HG02642 (cell line): ENCODE measurements at regions not wholly inside any gene's neighbourhood (a gene's known extent, or its start where the extent isn't known, plus 50 kb on each side); places are given as distances from the start of the nearest gene placed in this dataset.
"Not testable (repeated sequence)": the region's sequence is repeated elsewhere in the genome, so short reads cannot be mapped to it uniquely, and the experiment has no call there.

ENCODE experiments used
- ATAC-seq: cut with Tn5 transposase; IDR thresholded peaks from one replicate; pipeline ENCODE4 v1.9.1; 2021; ENCODE audit warnings: mild to moderate bottlenecking; ENCODE audit not compliant: unreplicated experiment, poor library complexity

DNA sequence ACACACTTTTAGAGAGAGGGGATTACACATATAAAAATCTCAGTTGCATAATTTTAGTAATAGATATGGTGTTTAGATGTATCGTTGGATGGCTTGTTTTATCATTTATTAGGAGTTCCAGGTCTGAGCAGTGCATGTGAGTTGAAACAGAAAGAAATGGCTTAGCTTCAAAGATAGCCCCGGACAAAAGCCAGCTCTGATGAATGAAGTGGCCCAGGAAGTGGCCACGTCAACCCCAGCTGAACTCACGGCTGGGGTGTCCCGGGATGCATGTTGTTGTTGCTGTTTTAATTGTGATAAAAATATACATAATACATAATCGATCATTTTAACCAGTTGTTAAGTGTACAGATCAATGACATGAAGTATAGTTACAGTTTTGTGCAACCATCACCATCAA lies 1513.6 kb downstream of the BRD1 start:
- no peak for ATAC-seq

DNA sequence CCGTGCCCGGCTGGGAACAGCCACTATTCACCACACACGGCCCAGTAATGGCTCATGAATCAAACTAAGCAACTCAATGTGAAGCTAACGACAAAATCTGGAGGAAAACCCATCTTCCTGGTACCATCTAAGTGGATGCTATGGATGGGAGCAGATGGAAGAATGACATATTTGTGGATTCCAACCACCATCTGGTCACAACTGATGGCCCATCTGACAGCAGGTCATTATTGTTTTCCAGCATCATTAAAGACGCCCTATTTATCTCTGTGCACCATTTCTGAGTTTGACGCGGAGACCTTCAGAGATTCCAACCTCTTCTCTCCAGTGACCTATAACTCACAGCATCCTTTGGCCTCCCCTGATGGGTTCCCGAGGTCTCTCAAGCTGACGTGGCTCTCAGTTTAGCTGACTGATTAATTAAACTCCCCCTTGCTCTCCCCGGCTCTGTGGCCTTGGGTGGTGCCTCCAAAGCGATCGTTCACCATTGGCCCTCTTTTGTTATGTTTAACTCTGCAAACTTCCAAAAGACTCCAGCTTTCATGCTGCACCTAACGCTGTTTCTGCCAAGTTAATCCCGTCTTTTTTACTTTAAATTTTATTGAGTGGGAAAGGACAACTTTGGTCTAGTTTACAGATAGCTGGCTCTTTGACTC lies 1514.4 kb downstream of the BRD1 start:
- ATAC-seq = no peak

DNA sequence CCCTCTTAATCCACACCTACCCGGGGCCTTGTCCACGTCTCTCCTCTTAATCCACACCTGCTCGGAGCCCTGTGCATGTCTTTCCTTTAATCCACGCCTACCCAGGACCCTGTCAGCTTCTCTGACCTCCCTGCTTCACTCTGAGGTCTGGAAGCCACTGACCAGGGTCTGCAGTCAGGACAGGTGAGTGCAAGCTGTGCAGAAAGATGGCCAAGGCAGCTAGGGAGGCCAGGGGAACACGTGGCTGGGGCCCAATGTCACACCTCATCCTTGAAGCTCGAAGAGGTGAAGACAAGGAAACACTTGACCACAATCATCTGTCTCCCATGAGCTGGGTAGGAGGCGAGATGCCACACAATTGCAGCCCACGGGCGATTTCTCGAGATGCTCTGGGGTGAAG lies 1516.9 kb downstream of the BRD1 start:
- ATAC-seq = no peak

DNA sequence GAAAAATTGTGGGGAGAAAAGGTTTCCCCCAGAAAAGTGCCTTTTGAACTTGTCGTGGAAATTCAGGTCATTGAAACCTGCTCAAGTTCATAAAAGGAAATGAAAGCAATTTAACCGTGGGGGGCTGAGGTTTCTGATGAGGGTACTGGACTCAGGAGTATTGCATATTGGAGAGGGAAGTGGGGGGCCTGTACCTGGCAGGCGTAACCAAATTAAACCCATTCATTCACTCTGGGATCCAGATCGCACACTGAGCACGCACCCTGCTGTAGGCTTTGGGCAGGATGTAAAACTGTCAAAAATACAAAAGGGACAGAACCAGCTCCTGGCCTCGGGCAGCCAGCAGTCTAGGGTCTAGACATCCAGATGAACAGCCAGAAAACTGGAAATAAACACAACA lies 1517.4 kb downstream of the BRD1 start:
- no peak for ATAC-seq

DNA sequence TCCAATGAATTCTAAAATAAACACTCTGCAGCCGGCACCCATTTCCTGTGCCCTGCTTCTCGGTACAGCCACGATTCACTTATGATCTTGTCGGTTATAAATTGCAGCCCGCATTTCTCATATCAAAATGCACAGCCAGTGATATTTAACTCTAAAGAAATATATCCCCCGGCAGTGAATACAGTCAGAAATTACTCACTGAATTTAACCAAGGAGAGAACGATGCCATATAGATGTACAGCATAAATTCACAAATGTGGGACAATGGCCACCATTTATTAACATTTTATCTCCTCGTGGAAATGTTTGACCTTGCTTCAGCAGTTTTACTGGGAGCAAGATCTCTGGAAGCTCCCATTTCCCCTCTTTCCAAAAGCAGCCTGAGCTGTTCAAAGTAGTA lies 1517.8 kb downstream of the BRD1 start:
- ATAC-seq = no peak

DNA sequence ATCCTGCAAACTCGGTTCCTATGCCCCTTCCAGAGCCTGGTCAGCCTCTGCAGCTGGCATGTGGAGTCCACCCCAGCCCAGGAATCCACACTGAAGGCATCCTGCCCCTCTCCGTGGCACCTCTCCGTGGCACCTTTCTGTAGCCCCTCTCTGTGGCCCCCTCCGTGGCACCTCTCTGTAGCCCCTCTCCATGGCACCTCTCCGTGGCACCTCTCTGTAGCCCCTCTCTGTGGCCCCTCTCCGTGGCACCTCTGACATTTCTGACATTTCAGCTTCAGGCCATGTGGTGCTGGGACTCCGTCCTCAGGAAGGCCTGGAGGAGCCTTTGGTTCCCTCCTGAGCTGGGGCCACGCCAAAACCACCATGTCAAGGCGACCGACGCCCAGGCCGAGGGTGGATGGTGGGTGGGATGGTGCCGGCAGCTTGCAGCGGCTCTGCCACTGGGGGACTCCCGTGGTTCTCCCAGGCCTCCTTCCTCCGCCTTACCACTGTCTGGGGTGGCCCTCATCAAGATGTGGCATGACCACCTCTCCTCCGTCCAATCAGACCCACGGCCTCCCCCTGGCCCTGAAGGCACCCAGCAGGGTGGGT lies 1518.5 kb downstream of the BRD1 start:
- no peak for ATAC-seq

DNA sequence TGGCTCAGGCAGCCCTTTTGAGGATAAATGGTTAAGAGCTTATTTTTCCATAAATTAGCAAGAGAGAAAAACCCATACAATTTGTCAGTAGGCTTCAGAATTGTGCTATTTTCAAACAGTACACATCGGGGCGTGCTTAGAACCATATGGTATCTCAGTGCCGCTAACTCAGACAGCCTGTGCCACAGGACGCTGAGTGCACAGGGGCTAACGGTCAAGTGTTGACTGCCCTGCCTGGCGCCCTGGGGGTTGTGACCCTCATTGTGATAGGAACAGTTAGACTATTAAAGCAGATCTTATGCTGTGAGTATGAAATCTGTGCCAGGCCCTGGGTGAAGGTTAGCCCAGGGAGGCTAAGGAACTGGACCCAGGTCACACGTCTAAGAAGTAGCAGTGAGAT lies 1519.7 kb downstream of the BRD1 start:
- no peak for ATAC-seq

DNA sequence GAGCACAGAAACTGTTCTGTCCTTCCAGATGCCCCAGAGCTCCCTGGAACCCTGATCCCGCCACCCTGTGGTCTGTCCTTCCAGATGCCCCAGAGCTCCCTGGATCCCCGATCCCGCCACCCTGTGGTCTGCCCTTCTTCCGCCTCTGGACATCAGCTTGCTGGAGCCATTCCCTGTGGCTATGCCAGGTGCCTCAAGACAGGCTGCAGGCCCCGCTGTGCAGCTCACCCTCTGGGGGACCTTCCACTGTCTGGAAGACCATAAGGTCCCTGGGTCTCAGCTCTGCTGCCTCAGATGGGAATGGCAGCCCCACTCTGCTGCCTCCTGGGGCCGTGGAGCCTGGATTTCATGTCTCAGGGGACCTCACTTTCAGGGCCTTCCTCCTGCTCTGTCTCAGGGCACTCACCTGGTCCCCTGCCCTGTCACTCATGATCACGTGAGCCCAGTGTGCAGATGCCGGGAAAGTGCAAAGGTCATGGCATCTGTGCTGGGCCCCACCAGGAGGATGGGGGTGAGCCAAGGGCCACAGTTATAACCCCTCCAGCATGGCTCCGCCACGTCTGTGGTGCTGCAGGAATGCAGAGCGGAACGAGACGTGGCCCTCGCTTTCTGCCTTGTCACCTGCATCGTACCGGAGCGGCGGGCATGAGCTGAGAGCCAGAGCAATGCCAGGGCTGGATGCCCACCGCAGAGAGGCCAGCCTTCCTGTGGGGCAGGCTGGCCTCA lies 1520.7 kb downstream of the BRD1 start:
- ATAC-seq = no peak

DNA sequence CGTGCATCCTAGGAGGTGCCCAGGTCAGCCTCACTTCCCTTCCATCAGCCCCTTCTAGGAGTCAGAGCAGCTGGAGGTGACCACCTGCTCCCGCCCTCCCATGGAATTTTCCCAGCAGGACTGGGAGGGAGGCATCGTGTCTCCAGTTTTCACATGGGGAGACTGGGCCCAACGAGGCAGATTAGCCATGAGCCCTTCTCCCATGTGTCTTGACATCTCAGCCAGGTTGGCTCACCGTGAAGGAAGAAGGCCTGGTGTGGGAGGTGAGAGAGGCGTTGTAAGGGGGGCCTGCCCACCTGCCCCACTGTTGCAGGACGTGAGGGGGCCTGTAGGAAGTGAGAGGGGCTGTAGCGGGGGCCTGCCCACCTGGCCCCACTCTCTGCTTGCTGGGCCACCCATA lies 1521.4 kb downstream of the BRD1 start:
- no peak for ATAC-seq

DNA sequence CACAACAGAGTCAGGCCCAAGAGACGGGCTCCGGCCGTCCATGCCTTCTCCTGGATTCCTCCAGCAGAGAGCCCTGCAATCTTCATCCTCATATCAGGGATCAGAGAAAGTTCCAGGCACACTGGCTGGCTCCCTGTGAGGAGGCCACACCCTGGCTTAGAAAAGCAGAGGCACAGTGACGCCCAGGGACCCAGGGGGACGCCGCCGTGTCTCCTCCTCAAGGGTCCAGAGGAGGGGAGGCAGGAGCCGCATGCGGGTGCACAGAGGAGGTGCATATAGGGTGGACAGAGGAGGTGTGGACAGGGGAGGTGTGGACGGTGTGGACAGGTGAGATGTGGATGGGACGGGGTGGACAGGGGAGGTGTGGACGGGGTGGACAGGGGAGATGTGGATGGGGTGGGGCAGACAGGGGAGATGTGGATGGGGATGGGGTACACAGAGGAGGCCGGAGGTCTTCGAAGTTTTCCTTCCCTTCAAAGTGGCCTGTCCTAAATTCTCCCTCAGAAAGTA lies 1521.9 kb downstream of the BRD1 start:
- no peak for ATAC-seq

DNA sequence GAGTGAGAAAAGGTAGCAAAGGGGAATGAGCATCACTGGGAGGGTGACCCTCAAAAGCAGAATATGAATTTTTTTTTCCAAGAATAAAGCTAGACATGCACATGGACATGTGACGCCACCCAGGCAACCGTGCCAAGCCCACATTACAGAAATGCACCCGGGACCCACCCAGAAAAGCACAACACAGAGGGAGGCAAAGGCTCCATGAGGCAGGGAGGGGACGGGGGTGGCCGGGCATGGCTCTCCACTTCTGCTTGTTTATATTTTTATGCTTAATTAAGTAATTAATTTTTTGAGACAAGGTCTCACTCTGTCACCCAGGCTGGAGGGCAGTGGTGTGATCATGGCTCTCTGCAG lies 1524.3 kb downstream of the BRD1 start:
- ATAC-seq = no peak

DNA sequence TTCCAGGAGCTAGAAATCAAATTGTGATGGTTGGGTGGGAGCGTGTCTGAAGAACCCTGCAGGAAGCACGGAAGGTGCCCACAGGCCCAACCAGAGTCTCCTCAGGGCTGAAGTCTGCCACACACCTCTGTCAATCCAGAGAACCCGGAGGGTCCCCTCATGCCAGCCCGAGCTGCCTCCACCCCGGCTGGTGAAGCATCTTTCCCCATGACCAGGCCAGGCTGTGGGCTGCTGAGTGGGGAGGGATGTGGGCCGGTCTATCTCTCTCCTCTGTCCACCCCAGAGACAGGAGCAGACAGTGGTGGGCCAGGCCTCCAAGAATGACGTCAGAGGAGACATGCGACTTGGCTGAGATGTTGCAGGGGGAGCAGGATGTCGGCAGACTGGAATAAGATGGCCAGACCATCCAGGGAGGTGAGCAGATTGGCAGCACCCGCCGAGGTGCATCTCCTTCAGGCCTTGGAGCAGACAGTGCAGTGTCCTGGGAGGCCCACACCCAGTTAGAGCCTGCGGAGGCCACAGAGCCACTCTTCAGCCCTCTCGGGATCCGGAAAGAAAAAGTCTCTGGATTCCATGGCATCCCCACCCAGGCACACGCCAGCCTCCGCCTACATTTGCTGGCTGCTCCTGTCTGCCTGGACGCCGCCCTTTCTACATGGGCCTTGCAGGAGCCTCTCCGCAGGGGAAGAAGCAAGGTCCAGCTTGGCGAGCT lies 1524.9 kb downstream of the BRD1 start:
- ATAC-seq = no peak

DNA sequence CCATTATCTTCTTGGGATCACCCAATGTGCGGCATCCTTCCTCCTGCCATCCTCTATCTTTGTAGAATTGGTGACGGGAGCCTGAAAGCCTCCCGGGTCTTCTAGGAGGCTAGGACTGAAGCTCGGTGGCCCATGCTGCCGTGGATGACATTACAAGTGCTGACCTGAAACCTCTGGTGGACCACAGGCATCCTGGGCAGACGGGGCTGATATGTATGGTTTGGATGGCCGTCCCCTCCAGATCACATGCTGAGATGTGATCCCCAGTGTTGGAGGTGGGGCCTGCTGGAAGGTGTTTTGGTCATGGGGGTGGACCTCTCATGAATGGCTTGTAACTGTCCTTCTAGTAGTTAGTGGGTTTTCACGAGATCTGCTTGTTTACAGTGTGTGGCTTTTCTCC lies 1525.8 kb downstream of the BRD1 start:
- ATAC-seq = no peak

DNA sequence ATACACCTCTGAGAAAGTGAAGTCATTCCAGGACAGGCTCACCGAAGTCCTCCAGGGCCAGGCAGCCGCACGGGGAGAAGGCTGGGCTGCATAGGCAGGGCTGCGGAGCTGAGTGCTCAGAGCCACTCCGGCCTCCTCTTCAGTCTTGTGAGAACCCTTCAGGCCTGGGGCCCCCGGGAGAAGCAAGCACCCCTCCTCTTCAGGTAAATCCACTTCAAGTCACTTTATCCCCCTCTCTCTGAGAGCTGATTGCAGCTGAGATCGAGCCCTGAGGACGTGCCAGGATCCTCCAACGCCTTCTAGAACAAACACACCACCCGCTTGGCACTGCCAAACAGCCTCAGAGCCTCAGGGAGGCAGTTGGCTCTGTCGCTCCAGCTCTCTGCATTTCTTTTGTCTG lies 1526.3 kb downstream of the BRD1 start:
- ATAC-seq = no peak

DNA sequence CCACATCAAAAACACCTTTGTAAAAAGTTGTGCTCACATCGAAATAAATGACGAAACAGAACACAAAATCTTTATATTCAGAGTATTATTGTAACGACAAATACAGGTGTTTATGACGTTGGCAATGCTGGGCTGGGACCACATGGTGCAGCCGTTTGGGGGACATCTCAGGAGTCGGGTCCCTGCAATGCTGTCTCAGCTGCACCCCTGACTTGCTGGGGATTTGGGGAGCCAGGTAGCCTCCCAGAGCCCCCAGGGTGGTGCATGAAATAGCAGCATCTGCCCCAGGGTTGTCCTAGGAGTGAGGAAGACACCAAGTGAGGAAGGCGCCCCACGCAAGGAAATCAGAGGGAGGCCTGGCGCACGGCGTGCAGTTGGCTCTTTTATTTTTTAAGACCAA lies 1526.8 kb downstream of the BRD1 start:
- ATAC-seq = no peak

DNA sequence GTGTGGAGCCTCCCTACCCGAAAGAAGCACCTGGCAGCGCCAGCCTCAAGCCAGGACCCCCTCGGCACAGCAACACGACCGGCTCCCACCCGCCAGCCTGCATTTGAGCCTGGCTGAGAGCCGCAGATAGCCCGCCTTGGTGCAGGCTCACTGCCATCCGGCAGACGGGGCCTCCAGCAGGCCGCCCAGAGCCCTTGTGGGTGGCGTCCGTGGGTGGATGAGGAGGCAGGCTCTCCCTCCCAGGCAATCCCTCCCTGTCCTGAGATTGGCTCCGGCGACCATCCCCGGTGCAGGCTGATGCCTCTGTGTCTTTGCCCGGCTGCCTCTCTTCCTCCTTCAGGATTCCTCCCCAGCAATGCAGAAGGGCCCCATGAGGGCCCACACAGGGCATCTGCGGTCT lies 1527.9 kb downstream of the BRD1 start:
- ATAC-seq = no peak

DNA sequence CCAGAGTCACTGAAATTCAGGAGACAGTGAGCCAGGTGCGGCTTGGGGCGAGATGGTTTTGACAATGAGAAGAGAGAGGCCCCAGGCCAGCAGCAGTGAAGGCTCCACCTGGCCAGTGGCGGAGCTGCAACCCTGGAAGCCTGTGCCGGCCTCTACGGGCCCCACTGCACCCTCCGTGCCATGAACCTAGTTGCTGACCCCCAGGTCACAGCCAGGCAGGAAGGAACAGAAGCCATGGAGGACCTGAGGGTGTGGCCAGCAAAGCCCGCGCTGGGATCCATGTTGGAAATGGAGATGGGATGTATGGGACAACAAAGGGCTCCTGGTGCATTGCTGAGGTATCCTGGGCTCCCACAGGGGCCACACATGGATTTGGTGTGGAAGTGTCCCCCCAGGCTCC lies 1528.5 kb downstream of the BRD1 start:
- no peak for ATAC-seq

DNA sequence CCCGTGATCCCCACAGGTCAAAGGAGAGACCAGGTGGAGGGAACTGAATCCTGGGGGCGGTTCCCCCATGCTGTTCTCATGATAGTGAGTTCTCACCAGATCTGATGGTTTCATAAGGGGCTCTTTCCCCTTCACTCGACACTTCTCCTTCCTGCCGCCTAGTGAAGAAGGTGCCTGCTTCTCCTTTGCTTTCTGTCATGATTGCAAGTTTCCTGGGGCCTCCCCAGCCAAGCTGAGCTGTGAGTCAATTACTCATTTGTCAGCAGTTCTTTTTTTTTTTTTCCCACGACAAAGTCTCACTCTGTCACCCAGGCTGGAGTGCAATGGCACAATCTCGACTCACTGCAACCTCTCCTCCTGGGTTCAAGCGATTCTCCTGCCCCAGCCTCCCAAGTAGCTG lies 1530.4 kb downstream of the BRD1 start:
- no peak for ATAC-seq

DNA sequence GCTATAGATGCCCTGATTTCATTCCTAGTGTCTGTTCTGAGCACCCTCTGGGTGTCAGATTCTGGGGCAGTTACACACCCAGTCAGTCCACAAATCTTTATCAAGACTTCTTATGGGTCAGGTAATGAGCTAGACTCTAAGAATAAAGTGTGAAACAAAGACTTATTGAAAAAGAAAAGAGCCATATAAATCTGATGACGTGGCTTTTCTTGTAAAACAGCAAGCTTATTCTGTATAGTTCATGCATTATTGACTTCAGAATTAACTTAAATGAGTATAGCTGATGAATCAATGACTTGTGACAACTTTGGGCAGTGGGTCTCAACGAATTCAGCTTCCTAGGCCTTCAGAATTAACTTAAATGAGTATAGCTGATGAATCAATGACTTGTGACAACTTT lies 1527.5 kb downstream of the TBC1D22A start:
- ATAC-seq = not testable (repeated sequence)

DNA sequence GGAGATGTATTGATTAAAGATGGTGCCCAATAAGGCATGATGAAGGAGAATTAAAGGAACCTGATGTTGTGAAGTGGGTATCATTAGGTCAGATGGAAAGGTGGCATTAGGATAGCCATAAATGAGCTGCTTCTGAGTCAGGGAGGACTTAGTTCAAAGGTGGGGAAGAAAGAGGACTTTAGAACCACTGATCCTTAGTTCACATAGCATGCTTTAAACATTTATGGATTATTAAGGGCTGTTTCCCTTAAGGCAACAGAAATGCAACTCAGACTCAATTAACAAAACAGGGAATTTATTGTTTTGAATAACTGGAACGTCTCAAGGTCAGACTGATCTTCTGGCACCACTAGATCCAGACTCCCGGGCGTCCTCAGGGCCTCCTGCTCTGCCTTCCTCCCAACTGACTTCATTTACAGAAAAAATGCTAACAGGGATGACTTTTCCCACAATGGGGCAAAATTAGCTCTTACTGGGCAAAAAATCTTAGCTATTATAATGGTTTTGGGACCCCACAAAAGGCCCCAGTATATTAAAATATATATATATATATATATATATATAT lies 1526.0 kb downstream of the TBC1D22A start:
- no peak for ATAC-seq

DNA sequence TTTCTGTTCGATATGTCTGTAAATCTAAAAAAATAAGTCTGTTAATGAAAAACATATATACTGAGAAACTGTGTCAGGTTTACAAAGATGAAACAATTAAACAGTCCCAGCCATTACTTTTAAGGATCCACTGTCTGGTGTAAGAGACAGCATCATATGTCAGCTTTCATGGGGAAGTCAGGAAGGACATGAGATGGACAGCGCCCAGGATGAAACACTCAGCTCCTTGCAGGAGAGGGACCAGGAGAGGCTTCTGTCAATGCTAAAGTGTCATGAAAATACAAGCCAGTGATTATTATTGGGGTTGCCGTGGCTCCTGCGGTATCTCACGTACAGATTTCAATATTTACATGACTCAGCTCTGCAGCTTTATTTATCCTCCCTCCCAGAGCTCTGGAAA lies 1524.6 kb downstream of the TBC1D22A start:
- ATAC-seq = no peak
